ENCODE measurements at regions not wholly inside any gene's neighbourhood (a gene's known extent, or its start where the extent isn't known, plus 50 kb on each side); places are given as distances from the start of the nearest gene placed in this dataset.

DNA sequence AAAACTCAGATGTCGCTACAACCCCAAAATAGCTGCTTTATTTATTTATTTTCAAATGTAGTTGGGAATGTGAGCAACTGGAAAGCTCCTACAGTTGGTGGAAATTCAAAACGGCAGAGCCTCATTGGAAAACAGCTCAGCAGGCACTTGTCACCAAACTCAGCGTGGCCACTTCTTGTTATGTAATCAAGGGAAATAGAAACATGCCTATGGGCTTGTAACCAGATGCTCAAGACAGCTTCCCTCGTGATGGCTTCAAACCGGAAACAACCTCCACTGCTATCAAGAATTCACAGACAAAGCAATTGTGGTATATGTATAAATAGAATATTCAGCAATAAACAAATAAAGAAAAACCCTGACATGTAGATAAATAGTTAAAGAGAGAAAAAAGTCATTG is 627.8 kb upstream of the SLC10A2 start:
- CTCF ChIA-PET, result no interaction called here
- POLR2A ChIA-PET, result no interaction called here
- intact Hi-C loops (cut with micrococcal nuclease), result no loop called here
- no peaks in the 10 kb centered on the region for H3K9me3 ChIP-seq (ENCODE audit: control insufficient read depth in 2 of 3, low read length in 3 of 3)
- ATAC-seq (no peak), DNase-seq (no peak)
- no peak overlapping the region for H3K27ac ChIP-seq (ENCODE audit: low read depth, low read length)
- Mint-ChIP-seq H3K27ac (no peak overlapping the region), H3K9me3 (peaks cover 0 to 10% (median 0%) of the 10 kb centered on the region in 11 donors), H3K4me3 (no peak overlapping the region), H3K27me3 (no peaks in the 10 kb centered on the region), H3K36me3 (no peaks in the 10 kb centered on the region), H3K4me1 (no peaks in the 10 kb centered on the region)
- no peaks in the 10 kb centered on the region for H3K27me3 ChIP-seq (ENCODE audit: control insufficient read depth in 2 of 2, insufficient read depth in 2 of 2, low read length in 2 of 2)
- H3K4me3 ChIP-seq (ENCODE audit: low read length), result no peak overlapping the region
- H3K4me1 ChIP-seq (ENCODE audit: control insufficient read depth in 2 of 2, insufficient read depth in 2 of 2, low read length in 2 of 2), result no peaks in the 10 kb centered on the region
- no peaks in the 10 kb centered on the region for H3K36me3 ChIP-seq (ENCODE audit: control insufficient read depth in 2 of 3, insufficient read depth in 3 of 3, low read length in 3 of 3)

DNA sequence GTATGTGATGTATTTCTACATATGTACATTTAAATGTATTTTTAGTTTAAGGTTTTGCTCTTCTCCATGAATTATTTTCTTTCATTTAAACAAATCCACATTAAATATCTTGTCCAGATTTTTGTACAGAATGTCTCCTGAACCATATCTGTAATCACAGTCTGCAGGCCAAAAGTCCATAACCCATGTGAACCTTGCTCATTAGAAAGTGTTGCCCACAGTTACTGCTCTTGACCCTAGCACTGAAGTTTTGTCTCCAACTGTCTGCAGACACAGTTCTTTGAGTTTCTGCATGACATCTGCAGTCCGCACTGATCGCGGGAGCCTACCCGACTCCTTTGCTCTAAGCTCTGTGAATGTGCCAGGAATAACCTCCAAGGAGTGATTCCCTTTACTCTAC is 626.2 kb upstream of the SLC10A2 start:
- no peaks in the 10 kb centered on the region for H3K9me3 ChIP-seq (ENCODE audit: control insufficient read depth in 2 of 3, low read length in 3 of 3)
- no peaks in the 10 kb centered on the region for H3K36me3 ChIP-seq (ENCODE audit: control insufficient read depth in 2 of 3, insufficient read depth in 3 of 3, low read length in 3 of 3)
- H3K27ac ChIP-seq (ENCODE audit: low read depth, low read length), result no peak overlapping the region
- POLR2A ChIA-PET, result no interaction called here
- Mint-ChIP-seq H3K27ac (no peak overlapping the region), H3K27me3 (no peaks in the 10 kb centered on the region), H3K9me3 (peaks cover 0 to 7% (median 0%) of the 10 kb centered on the region in 11 donors), H3K4me3 (no peak overlapping the region), H3K4me1 (no peaks in the 10 kb centered on the region), H3K36me3 (no peaks in the 10 kb centered on the region)
- DNase-seq, result no peak
- H3K27me3 ChIP-seq (ENCODE audit: control insufficient read depth in 2 of 2, insufficient read depth in 2 of 2, low read length in 2 of 2), result no peaks in the 10 kb centered on the region
- H3K4me3 ChIP-seq (ENCODE audit: low read length), result no peak overlapping the region
- no peaks in the 10 kb centered on the region for H3K4me1 ChIP-seq (ENCODE audit: control insufficient read depth in 2 of 2, insufficient read depth in 2 of 2, low read length in 2 of 2)
- intact Hi-C loops (cut with micrococcal nuclease), result no loop called here
- CTCF ChIA-PET, result no interaction called here
- no peak for ATAC-seq

DNA sequence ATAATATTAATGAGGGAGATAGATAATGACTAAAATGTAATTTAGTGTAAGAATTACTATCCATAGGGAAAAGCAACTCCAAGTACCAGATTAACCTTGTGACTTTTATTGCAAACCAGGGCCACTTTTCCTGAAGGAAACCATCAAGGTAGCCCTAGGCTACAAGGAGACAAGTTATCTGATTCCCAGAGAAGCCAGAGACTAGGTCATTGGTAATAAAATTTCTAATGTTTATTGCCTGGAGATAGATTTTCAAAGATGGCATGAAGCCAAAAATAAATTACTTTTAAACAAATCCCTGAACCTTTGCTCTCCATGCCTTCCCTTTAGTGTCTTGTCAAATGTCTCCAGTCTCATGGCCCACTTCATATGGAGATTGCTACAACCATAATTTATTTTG is 610.1 kb upstream of the SLC10A2 start:
- POLR2A ChIA-PET, result no interaction called here

DNA sequence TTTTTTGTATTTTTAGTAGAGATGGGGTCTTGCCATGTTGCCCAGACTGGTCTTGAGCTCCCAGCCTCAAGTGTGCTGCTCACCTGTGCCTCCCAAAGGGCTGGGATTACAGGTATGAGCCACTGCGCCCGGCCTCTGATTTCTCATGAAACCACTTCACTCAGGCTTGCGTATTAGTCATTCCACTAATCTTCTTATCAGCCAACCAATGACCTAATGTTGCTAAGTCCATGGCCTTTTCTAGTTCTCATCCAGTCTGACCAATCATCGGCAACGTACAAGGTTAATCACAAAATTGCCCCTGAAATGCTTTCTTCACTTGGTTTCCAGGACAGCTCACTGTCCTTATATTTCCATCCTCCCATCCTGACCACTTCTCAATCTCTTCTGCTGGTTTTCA is 605.3 kb upstream of the SLC10A2 start:
- no peaks in the 10 kb centered on the region for H3K27me3 Mint-ChIP-seq
- H3K4me3 Mint-ChIP-seq, result no peak overlapping the region
- ChIA-PET POLR2A (no interaction called here), CTCF (no interaction called here)
- Histone ChIP-seq H3K27me3 (ENCODE audit: control insufficient read depth in 2 of 2, insufficient read depth in 2 of 2, low read length in 2 of 2) (no peaks in the 10 kb centered on the region), H3K27ac (ENCODE audit: low read depth, low read length) (no peak overlapping the region), H3K4me3 (ENCODE audit: low read length) (no peak overlapping the region), H3K36me3 (ENCODE audit: control insufficient read depth in 2 of 3, insufficient read depth in 3 of 3, low read length in 3 of 3) (no peaks in the 10 kb centered on the region), H3K4me1 (ENCODE audit: control insufficient read depth in 2 of 2, insufficient read depth in 2 of 2, low read length in 2 of 2) (no peaks in the 10 kb centered on the region), H3K9me3 (ENCODE audit: control insufficient read depth in 2 of 3, low read length in 3 of 3) (no peaks in the 10 kb centered on the region)
- H3K9me3 Mint-ChIP-seq, result peaks cover 0 to 15% (median 2%) of the 10 kb centered on the region in 11 donors
- intact Hi-C loops (cut with micrococcal nuclease), result no loop called here
- ATAC-seq, result no peak
- H3K4me1 Mint-ChIP-seq, result no peaks in the 10 kb centered on the region
- H3K27ac Mint-ChIP-seq, result no peak overlapping the region
- H3K36me3 Mint-ChIP-seq, result no peaks in the 10 kb centered on the region
- DNase-seq, result no peak

More for the DNA sequence above, 610.1 kb upstream of the SLC10A2 start:
- Mint-ChIP-seq H3K27me3 (no peaks in the 10 kb centered on the region), H3K4me1 (no peaks in the 10 kb centered on the region), H3K27ac (no peak overlapping the region), H3K36me3 (no peaks in the 10 kb centered on the region), H3K9me3 (peaks cover 0 to 15% (median 3%) of the 10 kb centered on the region in 11 donors), H3K4me3 (no peak overlapping the region)
- H3K4me3 ChIP-seq (ENCODE audit: low read length), result no peak overlapping the region
- ATAC-seq (no peak), DNase-seq (no peak)
- H3K27me3 ChIP-seq (ENCODE audit: control insufficient read depth in 2 of 2, insufficient read depth in 2 of 2, low read length in 2 of 2), result no peaks in the 10 kb centered on the region
- no peak overlapping the region for H3K27ac ChIP-seq (ENCODE audit: low read depth, low read length)
- CTCF ChIA-PET, result no interaction called here
- H3K36me3 ChIP-seq (ENCODE audit: control insufficient read depth in 2 of 3, insufficient read depth in 3 of 3, low read length in 3 of 3), result no peaks in the 10 kb centered on the region
- H3K4me1 ChIP-seq (ENCODE audit: control insufficient read depth in 2 of 2, insufficient read depth in 2 of 2, low read length in 2 of 2), result no peaks in the 10 kb centered on the region
- intact Hi-C loops (cut with micrococcal nuclease), result no loop called here
- H3K9me3 ChIP-seq (ENCODE audit: control insufficient read depth in 2 of 3, low read length in 3 of 3), result no peaks in the 10 kb centered on the region

DNA sequence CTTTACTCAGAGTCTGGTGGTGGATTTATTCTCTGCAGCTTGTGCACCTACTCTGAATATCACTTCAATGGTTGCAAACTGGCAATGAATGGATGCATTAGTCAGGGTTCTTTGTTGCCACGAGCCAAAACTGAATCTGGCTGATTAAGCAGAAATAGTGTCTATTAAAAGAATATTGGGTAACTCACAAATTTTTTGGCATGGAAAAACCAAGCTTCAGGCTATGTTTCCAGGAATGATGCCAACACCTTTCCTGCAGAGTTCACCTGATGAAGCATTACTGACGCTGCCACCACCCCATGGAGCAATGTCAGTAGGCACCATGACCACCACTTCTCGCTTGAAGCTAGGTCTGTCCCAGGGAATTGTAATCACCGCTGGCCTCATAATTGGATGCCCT is 597.8 kb upstream of the SLC10A2 start:
- Mint-ChIP-seq H3K9me3 (peaks cover 0 to 8% (median 1%) of the 10 kb centered on the region in 11 donors), H3K27ac (no peak overlapping the region), H3K4me3 (no peak overlapping the region), H3K36me3 (no peaks in the 10 kb centered on the region), H3K27me3 (no peaks in the 10 kb centered on the region), H3K4me1 (no peaks in the 10 kb centered on the region)
- Histone ChIP-seq H3K36me3 (ENCODE audit: control insufficient read depth in 2 of 3, insufficient read depth in 3 of 3, low read length in 3 of 3) (no peaks in the 10 kb centered on the region), H3K27ac (ENCODE audit: low read depth, low read length) (no peak overlapping the region), H3K9me3 (ENCODE audit: control insufficient read depth in 2 of 3, low read length in 3 of 3) (no peaks in the 10 kb centered on the region), H3K4me3 (ENCODE audit: low read length) (no peak overlapping the region), H3K4me1 (ENCODE audit: control insufficient read depth in 2 of 2, insufficient read depth in 2 of 2, low read length in 2 of 2) (no peaks in the 10 kb centered on the region), H3K27me3 (ENCODE audit: control insufficient read depth in 2 of 2, insufficient read depth in 2 of 2, low read length in 2 of 2) (no peaks in the 10 kb centered on the region)
- ChIA-PET POLR2A (no interaction called here), CTCF (no interaction called here)
- ATAC-seq, result no peak
- intact Hi-C loops (cut with micrococcal nuclease), result no loop called here
- DNase-seq, result no peak

DNA sequence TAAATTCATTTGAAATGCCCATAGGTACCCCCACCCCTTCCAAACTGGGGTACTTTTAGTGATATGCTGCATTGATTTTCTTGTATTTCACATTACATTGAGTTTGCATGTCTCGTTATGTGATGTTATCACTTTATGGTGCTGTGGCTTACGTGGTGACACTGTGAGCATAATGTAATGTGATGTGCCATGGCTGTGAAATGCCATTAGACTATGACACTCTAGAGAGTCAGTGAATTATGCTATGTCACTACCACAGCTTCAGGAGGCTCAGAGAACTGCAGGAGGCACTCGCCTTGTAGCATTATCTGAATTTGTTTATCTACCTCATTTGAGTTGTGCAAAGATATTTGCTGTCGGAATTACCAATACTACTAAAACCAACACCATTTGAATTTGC is 590.1 kb upstream of the SLC10A2 start:
- Histone ChIP-seq H3K27ac (ENCODE audit: low read depth, low read length) (no peak overlapping the region), H3K4me3 (ENCODE audit: low read length) (no peak overlapping the region), H3K4me1 (ENCODE audit: control insufficient read depth in 2 of 2, insufficient read depth in 2 of 2, low read length in 2 of 2) (no peaks in the 10 kb centered on the region), H3K9me3 (ENCODE audit: control insufficient read depth in 2 of 3, low read length in 3 of 3) (no peaks in the 10 kb centered on the region), H3K27me3 (ENCODE audit: control insufficient read depth in 2 of 2, insufficient read depth in 2 of 2, low read length in 2 of 2) (no peaks in the 10 kb centered on the region), H3K36me3 (ENCODE audit: control insufficient read depth in 2 of 3, insufficient read depth in 3 of 3, low read length in 3 of 3) (no peaks in the 10 kb centered on the region)
- no peak for ATAC-seq
- ChIA-PET POLR2A (no interaction called here), CTCF (no interaction called here)
- H3K27me3 Mint-ChIP-seq, result no peaks in the 10 kb centered on the region
- H3K9me3 Mint-ChIP-seq, result peaks cover 0 to 12% (median 2%) of the 10 kb centered on the region in 11 donors
- no peak overlapping the region for H3K4me3 Mint-ChIP-seq
- H3K4me1 Mint-ChIP-seq, result no peaks in the 10 kb centered on the region
- no peaks in the 10 kb centered on the region for H3K36me3 Mint-ChIP-seq
- intact Hi-C loops (cut with micrococcal nuclease), result no loop called here
- H3K27ac Mint-ChIP-seq, result no peak overlapping the region
- no peak for DNase-seq

DNA sequence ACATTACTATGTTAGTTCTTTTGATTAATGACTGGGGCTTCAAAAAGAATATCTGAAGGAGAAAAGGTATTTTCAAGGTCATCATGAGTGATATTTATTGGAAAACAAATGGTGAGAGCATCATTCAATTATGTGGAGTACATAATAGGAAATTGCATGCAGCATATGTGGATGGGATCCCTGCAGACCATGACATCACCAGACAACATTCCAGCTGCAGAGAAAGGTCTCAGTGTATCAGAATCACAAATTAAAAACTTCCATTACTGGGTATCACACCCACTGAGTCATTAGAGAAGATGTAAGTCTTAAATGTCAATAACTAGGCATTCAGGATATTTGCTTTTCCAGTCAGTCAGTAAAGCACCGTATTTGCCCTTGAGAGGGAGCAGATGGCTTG is 574.4 kb upstream of the SLC10A2 start:
- ATAC-seq (no peak), DNase-seq (no peak)
- Histone ChIP-seq H3K27me3 (ENCODE audit: control insufficient read depth in 2 of 2, insufficient read depth in 2 of 2, low read length in 2 of 2) (no peaks in the 10 kb centered on the region), H3K27ac (ENCODE audit: low read depth, low read length) (no peak overlapping the region), H3K4me3 (ENCODE audit: low read length) (no peak overlapping the region), H3K36me3 (ENCODE audit: control insufficient read depth in 2 of 3, insufficient read depth in 3 of 3, low read length in 3 of 3) (no peaks in the 10 kb centered on the region), H3K9me3 (ENCODE audit: control insufficient read depth in 2 of 3, low read length in 3 of 3) (no peaks in the 10 kb centered on the region), H3K4me1 (ENCODE audit: control insufficient read depth in 2 of 2, insufficient read depth in 2 of 2, low read length in 2 of 2) (no peaks in the 10 kb centered on the region)
- Mint-ChIP-seq H3K27me3 (no peaks in the 10 kb centered on the region), H3K36me3 (no peaks in the 10 kb centered on the region), H3K4me3 (no peak overlapping the region), H3K4me1 (no peaks in the 10 kb centered on the region), H3K9me3 (peaks cover 0 to 5% (median 2%) of the 10 kb centered on the region in 11 donors), H3K27ac (no peak overlapping the region)
- ChIA-PET POLR2A (no interaction called here), CTCF (no interaction called here)
- intact Hi-C loops (cut with micrococcal nuclease), result no loop called here
